DMS79 (cell line): ENCODE measurements at regions not wholly inside any gene's neighbourhood (a gene's known extent, or its start where the extent isn't known, plus 50 kb on each side); places are given as distances from the start of the nearest gene placed in this dataset.
"Not testable (repeated sequence)": the region's sequence is repeated elsewhere in the genome, so short reads cannot be mapped to it uniquely, and the experiment has no call there.

Experiments used
- DNase-seq: peaks from one replicate; lab custom pipeline; 2025; lab: John Stamatoyannopoulos, UW

DNA sequence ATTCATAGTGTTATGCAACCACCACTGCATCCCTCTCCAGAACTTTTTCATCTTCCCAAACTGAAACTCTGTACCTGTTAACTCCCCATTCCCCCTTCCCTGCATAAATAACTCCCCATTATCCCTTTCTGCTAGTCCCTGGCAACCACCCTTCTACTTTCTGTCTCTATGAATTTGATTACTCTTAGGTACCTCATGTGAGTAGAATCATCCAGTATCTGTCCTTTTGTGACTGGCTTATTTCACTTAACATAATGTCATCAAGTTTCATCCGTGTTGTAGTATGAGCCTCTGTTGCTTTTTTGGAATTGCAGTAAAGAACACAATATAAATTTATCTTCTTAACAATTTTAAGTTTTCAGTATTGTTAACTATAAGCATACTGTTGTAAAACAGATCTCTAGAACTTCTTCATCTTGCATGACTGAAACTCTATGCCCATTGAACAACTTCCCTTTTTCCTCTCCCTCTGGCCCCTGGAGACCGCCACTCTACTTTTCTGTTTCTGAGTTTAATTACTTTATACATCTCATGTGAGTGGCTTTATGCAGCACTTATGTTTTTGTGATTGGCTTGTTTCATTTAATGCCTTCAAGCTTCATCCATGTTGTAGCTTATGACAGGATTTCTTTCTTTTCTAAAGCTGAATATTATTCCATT lies 87.3 kb upstream of the ABCC4 start:
- DNase-seq: no peak

DNA sequence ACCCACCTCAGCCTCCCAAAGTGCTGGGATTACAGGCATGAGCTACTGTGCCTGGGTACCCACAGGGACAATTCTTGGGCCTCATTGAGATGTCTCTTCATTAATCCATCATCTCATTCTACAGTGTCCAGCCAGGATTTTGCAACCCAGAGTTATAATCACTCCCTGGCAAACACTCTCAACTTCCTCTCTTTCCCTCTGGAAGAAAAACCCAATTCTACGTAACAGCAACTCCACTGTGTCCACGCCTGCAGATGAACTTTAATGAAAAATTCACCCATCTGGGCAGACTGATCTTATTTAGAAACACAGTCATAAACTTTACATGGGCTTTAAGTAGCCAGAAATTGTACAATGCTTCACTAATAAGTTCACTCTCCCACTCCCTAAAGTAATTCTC lies 90.1 kb upstream of the ABCC4 start:
- no peak for DNase-seq

DNA sequence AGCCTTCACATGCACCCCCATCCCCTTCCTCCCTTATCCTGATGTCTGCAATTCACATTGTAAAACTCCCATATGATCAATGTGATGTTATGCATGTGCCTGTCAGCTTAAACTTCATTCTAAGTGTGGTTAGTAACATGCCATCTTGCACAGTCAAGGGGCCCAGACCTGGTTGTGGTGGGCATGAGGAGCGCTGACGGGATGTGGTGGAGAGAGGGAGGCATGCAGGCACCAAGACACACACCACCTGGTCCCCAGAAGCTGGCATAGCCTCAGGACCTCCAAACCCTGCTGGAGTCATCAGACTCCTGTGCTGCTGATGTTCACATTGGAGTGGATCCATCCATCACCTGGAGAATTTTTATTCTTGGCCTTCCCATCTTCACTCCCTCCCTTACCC lies 90.5 kb upstream of the ABCC4 start:
- no peak for DNase-seq

DNA sequence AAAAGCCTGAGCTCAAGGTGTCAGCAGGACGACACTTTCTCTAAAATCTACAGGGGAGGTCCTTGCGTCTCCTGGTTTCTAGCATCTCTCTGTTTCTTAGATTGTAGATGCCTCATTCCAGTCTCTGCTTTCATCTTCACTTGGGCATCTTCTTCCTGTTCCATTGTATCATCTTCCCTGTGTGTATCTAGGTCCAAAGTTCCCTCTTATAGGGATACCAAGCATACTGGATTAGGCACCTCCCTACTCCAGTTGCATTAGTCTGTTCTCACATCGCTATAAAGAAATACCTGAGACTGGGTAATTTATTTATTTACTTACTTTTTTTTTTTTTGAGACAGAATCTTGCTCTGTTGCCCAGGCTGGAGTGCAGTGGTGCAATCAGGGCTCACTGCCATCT lies 91.3 kb upstream of the ABCC4 start:
- DNase-seq: no peak

DNA sequence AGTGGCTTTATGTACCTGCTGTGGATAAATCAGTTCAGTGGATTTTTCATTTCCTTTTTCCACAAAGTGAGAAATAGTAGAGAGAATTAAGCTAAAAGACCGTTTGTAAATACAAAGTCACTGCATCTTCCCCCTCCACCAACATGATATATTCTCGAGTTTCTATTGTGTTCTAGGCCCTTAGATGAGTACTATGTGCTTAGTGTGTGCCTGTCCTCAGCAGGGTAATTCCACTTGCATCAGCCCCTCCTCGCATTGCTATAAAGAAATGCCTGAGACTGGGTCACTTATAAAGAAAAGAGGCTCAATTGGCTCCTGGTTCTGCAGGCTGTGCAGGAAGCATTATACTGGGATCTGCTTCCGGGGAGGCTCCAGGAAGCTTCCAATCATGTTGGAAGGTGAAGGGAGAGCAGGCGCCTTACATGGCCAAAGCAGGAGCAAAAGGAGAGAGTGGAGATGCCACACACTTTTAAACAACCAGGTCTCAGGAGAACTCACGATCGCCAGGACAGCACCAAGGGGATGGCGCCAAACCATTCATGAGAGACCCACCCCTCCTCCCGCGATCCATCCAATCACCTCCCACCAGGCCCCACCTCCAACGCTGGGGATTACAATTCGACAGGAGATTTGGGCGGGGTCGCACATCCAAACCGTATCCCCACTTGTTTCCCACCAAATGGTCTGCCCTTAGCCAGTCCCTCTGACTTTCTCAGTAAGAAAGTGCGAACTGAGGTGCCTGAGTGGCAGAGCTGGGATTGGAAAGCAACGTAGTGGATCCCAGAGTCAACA lies 102.3 kb upstream of the ABCC4 start:
- DNase-seq: no peak

DNA sequence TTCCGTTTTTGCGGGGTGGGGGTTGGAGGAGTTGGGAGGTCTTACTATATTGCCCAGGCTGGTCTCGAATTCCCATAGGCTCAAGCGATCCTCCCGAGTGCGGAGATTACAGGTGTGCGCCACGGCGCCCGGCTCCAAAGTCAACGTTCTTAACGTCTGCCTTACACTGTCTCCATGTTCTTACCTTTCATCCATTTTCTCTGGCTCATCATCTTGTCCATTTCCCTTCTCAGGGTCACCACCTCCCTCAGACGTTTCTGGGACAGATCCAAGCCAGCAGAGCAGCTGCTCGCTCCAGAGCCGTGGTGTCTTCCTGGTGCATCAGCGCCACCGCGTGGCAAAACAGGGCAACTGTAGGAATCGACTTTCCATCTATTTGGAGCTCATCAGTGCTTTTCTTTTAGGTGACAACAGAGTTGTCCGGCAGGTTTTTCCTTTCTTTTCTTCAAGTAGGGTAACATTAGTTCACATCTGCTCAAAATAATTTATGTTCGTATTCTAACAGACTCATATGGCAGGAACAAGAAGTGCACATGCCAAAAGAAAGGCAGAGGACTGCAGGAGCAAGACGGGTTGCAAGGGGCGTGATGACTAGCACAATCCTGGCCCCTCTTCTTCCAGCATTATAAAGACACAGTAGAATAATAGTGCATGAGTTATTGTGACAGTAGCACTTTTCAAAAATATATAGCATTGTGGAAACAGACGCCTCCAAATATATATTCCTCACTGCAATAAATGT lies 103.1 kb upstream of the ABCC4 start:
- peak; percentile 47 for DNase-seq

DNA sequence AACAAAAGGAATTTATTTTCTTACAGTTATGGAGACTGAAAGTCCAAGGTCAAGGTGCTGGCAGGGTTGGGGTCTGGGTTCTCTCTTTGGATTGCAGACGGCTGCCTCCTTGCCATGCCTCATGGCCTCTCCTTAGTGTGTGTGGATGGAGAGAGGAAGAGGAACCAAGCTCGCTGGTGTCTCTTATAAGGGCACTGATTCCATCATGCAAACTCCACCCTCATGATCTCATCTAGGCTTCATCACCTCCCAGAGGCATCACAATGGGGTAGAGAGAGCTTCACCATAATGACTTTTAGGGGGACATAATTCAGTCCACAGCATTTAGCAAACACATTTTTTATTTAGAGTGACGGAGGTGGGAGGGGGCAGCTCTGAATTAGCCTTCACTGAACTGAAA lies 104.9 kb upstream of the ABCC4 start:
- no peak for DNase-seq

DNA sequence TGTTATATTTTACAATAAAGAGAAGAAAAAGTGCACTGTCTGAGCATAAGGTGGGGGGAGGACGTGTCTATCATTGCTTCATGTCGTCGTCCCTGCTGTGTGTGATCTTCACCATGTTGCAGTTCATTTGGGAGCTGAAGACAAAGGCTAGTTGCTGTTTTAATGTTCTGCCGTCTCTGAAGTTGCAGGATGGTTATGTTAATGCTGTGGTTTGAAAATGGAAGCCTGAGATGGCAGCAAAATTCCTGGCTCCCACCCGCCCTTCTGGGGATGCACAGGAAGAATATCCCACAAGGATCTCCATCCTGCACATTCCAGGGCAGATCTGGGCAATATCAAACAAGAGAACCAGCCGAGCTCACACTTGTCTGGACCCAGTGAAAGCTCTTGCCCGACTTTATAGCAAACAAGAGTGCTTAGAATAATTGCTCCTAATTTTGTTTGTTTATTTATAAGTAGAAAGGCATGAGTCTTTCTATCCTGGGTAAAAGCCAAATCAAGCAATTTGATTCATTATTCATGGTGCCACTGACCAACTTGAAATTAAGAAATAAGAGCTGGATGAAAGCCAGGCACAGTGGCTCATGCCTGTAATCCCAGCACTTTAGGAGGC lies 110.3 kb upstream of the ABCC4 start:
- DNase-seq: no peak

DNA sequence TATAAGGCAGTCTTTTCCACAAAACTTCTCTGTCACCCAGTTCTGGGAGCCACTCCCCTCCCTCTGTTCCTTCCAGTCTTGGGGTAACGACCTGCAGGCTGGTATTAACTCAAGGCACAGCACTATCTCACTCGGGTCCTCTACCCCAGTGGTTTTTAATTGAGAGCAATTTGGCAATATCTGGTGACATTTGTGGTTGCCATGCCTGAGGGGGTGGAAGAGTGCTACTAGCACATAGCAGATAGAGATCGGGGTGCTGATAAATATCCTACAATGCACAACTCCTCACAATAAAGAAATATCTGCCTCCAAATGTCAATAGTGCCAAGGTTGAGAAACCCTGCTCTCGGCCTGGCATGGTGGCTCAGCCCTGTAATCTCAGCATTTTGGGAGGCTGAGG lies 117.7 kb upstream of the ABCC4 start:
- DNase-seq: no peak

DNA sequence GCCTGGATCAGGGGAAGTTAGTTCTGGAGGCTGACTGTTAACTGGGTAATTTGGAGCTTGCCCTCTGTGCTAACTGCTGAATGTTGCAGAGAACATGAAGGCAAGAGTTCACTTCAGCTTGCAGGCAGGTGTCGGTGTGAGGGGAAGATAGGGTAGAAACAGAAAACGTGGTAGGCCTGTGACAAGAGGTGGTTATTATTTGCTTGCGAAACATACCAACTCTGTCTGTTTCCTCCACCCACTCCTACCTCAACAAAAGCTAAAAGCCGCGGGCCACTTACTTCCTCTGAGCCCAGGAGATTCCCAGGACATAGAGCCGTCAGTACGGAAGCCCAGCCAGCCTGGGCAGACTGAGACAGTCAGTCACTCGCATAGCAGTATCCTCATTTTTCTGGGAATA lies 119.2 kb upstream of the ABCC4 start:
- DNase-seq: no peak

DNA sequence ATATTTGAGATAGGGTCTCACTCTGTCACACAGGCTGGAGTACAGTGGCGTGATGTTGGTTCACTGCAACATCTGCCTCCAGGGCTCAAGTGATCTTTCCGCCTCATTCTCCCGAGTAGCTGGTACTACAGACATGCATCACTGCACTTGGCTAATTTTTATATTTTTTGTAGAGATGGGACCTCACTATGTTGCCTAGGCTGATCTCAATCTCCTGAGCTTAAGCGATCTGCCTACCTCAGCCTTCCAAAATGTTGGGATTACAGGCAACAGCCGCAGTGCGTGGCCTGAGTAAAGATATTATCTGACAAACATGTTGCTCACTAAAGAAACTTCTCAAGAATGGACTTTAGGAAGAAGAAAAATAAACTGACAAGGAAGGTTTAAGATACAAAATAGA lies 125.4 kb upstream of the ABCC4 start:
- DNase-seq: no peak

DNA sequence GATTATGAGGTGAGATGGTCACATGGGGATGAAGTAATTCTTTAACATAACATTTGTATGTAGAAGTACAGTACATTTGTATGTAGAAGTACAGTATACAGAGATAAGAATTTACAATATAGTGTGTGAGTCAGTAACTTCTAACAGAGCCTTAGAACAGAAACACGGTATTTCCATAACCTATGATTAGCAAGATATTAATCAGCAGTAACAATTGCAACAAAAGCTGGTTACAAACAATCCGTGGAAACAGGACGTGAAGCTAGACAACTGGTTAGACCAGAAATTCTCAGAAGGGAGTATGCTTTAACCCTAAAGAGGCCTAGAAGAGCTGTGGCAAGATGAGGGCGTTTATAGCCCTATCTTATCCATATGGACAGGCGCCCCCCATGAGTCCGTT lies 122.0 kb upstream of the CLDN10 start:
- DNase-seq: not testable (repeated sequence)

DNA sequence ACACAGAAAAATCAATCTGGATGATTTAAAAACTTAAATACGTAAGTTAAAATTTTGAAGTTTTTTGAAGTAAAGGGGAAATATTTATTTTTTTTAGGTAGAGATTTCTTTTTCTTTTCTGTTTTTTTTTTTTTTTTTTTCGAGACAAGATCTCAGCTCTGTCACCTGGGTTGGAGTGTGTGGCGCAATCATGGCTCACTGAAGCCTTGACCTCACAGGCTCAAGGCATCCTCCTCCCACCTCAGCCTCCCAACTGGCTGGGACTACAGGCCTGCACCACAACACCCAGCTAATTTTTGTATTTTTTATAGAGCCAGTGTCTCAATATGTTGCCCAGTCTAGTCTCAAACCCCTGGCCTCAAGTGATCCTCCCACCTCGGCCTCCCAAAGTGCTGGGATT lies 120.4 kb upstream of the CLDN10 start:
- DNase-seq: no peak

DNA sequence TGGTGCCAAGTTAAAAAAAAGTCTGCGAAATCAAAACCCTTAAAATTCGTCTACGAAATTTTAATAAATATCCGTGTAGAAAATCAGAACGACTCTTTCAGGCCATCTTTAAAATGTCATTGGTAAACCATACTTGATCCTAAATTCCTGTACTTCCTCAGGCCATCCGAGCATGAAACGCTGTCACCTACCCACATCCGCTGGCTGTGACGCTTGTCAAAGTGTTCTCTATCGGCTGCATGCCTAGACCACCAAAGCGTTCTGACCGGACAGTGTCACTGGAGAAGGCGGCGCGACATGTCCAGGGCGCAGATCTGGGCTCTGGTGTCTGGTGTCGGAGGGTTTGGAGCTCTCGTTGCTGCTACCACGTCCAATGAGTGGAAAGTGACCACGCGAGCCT lies 119.0 kb upstream of the CLDN10 start:
- DNase-seq: no peak

DNA sequence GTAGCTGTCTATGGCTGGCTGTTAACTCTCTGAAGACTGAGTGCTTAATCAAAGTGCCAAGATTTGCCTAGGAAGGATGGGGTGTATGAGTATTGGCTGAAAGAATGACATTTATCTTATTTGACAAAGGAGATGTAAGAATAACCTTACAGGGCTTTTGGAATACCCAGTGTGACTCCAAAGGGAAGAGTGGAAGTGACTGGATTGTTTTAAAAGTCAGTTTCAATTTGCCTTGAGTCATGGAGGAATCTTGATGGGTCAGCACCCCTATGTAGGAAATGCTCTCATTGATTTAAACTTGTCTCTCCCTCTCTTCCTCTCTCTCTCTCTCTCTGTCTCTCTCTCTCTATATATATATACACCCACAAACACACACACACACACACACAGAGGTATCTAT lies 118.4 kb upstream of the CLDN10 start:
- DNase-seq: no peak

DNA sequence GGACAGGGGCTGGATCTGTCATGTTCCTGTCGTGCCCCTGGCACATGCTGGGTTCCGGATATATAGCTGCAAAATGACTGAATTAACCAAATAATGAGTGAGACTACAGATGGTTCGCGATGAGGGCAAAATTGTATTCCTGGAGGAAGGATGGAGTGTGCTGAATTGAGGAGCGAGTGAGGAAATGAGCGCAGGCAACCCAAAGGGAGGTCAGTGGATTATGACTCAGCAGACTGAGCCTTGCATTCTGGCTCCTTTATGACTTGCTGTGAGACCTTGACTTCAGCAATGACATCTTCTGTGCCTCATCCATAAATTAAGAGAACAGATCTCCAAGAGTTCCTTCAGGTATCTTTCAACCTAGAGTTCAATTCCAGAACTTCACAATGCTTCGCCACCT lies 115.0 kb upstream of the CLDN10 start:
- no peak for DNase-seq

DNA sequence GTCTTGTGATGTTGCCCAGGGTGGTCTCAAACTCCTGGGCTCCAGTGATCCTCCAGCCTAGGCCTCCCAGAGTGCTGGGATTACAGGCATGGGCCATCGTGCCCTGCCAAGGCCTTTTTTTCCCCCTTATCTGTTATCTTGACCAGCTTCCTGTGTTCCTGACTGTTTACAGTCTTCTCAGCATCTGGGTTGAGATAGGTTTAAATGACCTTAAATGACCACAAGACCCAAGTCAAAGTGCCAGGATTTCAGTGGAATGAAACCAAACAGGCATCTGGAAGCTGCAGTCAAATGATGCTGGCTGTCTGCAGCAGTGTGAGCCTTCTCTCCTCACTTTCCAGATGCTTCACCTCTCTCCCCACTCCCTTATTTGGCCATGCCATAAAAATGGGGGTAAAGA lies 114.2 kb upstream of the CLDN10 start:
- no peak for DNase-seq

DNA sequence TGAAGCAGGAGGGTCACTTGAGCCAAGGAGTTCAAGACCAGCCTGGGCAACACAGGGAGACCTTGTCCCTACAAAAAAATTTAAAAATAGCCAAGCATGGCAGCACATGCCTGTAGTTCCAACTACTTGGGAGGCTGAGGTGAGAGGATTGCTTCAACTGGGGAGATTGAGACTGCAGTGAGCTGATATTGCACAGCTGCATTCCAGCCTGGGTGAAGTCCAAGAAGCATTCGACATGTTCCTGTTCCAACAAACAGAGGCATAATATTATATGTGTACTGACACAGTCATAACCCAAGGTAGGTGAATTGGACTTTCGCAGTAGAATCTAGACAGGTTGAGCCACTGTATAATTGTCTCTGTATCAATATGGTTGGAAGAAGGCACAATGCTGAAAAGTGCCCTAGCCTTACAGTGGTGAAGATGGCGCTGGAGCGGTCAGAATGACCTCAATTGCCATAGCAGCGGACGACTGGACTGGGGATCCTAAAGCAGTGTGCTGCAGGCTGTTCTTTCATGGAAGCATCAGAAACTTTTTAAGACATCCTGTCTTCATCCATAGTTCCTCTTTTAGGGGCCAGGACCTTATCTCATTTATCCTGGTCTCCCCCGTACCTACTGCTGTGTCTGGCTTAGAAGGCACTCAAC lies 112.0 kb upstream of the CLDN10 start:
- no peak for DNase-seq

DNA sequence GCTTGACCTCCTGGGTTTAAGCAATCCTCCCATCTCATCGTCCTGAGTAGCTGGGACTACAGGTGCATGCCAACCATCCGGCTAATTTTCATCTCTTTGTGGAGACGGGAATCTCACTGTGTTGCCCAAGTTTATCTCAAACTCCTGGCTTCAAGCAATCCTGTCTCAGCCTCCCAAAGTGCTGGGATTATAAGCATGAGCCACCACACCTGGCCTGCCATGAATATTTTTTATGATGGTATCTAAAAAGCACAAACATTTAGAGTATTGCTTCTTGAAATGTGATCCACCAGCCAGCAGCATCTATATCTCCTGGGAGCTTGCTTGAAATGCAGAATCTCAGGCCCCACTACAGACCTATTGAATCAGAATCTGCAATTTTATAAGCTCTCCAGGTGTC lies 111.2 kb upstream of the CLDN10 start:
- no peak for DNase-seq

DNA sequence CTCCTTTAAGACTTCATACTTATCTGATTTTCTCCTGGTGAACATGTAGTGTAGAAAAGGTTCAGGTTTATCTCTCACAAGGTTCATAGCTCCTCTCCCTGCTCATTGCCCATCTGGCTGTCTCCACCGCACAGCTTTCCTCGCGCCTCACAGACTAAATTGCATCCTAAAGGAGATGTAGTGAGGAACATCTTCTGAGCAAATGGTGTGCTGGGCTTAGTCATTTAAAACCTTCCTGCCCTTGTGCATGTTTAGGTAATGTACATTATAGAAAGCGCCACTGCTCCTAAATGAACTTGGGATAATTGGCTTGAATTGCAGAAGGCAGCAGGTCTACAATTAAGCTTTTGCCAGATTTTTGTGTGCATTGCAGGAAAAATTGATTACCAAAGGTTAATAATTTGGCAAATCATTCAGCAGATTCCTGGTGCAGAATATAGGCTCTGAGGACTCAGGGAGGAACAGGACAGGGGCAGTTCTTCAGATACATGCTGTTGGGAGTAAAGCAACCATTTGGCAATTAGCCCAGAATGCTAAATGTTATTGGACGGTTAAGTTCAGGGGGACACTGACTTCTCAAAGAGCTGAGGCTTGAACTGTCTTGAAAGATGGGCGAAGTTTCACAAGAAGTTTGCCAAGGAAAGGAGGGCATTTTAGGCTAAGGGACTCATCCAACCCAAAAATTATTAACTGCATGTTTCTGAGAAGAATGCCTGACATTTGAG lies 108.4 kb upstream of the CLDN10 start:
- DNase-seq: no peak

DNA sequence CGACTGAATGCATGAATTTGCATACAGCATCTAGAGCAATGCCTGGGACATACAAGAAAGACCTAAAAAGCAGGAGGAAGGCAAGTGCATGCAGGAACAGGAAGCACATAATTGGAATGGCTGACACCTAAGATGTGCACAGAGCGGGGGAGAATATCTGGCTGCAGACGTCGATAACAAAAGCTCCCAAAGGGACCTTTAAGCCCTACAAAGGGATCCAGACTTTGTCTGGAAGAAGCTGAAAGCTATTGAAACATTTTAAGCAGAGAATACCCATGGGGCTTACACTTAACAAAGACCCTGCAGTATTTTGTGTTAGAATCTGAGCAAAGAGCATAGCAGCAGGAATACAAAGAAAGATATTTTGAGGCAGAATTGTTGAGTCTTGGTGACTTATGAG lies 107.4 kb upstream of the CLDN10 start:
- DNase-seq: no peak

DNA sequence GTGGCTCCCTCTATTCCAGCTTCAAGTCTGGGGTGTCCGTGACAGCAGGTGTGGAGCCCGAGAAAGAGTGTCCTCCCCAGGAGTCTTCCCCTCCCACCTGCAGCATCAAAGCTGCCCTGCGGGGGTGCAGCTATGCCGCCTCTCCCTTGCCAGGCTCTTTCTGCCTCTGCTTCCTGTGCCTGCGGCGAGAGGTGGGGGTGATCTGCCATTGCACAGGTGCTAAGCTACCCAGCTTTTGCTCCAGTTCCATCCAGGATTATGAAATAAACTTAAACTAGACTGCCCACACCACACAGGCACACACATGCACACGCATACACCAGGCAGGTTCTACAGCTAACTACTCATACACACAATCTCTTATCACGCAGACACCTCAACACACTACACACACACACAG lies 104.7 kb upstream of the CLDN10 start:
- DNase-seq: no peak
